ENCODE measurements at regions not wholly inside any gene's neighbourhood (a gene's known extent, or its start where the extent isn't known, plus 50 kb on each side); places are given as distances from the start of the nearest gene placed in this dataset.

- 100% methylated on average over 1 of the region's 1 CpG for WGBS (ENCODE audit: insufficient coverage)
- H2AFZ ChIP-seq (ENCODE audit: insufficient read depth, low read depth, low read length, poor library complexity, severe bottlenecking), result no peak overlapping the region
- intact Hi-C loops (cut with micrococcal nuclease), result no loop called here
- ATAC-seq (ENCODE audit: low read depth) (no peak), DNase-seq (no peak)
- no peak overlapping the region for H3K27ac ChIP-seq (ENCODE audit: low read length in 2 of 2)
- H3K79me2 ChIP-seq (ENCODE audit: control insufficient read depth, insufficient read depth, low read length), result no peaks in the 10 kb centered on the region
- no peaks in the 10 kb centered on the region for H3K27me3 Mint-ChIP-seq
- no peak overlapping the region for H3K4me3 ChIP-seq (ENCODE audit: control extremely low read depth in 1 of 5, extremely low read depth in 1 of 5, insufficient read depth in 1 of 5, low read depth in 2 of 5, low read length in 4 of 5)
- no peak overlapping the region for H3K9ac ChIP-seq (ENCODE audit: low read length)
- no peaks in the 10 kb centered on the region for H3K4me1 Mint-ChIP-seq
- H3K36me3 ChIP-seq (replicated peaks in 1 of 2; ENCODE audit: control extremely low read depth in 1 of 2, control insufficient read depth in 1 of 2, extremely low read depth in 1 of 2, insufficient read depth in 2 of 2, low read length in 1 of 2), result no peaks in the 10 kb centered on the region
- no peak for TF ChIP-seq CTCF (IDR thresholded peaks at IDR 0.05)
- TF ChIP-seq EZH2 (IDR thresholded peaks at IDR 0.05; ENCODE audit: borderline replicate concordance, insufficient read depth, low read depth, low read length, poor library complexity, severe bottlenecking), result no peak
- H3K27me3 ChIP-seq (replicated peaks in 1 of 4; ENCODE audit: control extremely low read depth in 1 of 4, control insufficient read depth in 3 of 4, insufficient read depth in 4 of 4, low read length in 3 of 4), result no peaks in the 10 kb centered on the region
- H3K27ac Mint-ChIP-seq, result no peak overlapping the region
- ChIA-PET POLR2A (no interaction called here), CTCF (no interaction called here)
- no peaks in the 10 kb centered on the region for H3K9me3 Mint-ChIP-seq (ENCODE audit: insufficient read depth)
- no peaks in the 10 kb centered on the region for H4K20me1 ChIP-seq (ENCODE audit: control insufficient read depth, insufficient read depth, low read length, poor library complexity, severe bottlenecking)
- H3K9me3 ChIP-seq (ENCODE audit: control extremely low read depth in 1 of 3, control insufficient read depth in 2 of 3, insufficient read depth in 1 of 3, low read length in 2 of 3), result no peaks in the 10 kb centered on the region
- no peak overlapping the region for H3K4me2 ChIP-seq (replicated peaks; ENCODE audit: low read depth, low read length, poor library complexity, severe bottlenecking)
- H3K4me1 ChIP-seq (ENCODE audit: control insufficient read depth in 2 of 2, insufficient read depth in 2 of 2, low read length in 2 of 2), result no peaks in the 10 kb centered on the region
- no peak overlapping the region for H3K4me3 Mint-ChIP-seq
Observed at GRCh38 chr11:91859666-91860065, 365.0 kb upstream of the FAT3 start.

- Mint-ChIP-seq H3K27me3 (no peaks in the 10 kb centered on the region), H3K9me3 (ENCODE audit: insufficient read depth) (no peaks in the 10 kb centered on the region), H3K4me3 (no peak overlapping the region), H3K4me1 (no peaks in the 10 kb centered on the region), H3K27ac (no peak overlapping the region)
- WGBS (ENCODE audit: insufficient coverage), result no CpG with 5 or more reads among the region's 1 CpG
- H3K4me2 ChIP-seq (replicated peaks; ENCODE audit: low read depth, low read length, poor library complexity, severe bottlenecking), result no peak overlapping the region
- TF ChIP-seq CTCF (IDR thresholded peaks at IDR 0.05) (no peak), EZH2 (IDR thresholded peaks at IDR 0.05; ENCODE audit: borderline replicate concordance, insufficient read depth, low read depth, low read length, poor library complexity, severe bottlenecking) (no peak)
- no peak overlapping the region for H3K4me3 ChIP-seq (ENCODE audit: control extremely low read depth in 1 of 5, extremely low read depth in 1 of 5, insufficient read depth in 1 of 5, low read depth in 2 of 5, low read length in 4 of 5)
- intact Hi-C loops (cut with micrococcal nuclease), result no loop called here
- ATAC-seq (ENCODE audit: low read depth), result no peak
- no peaks in the 10 kb centered on the region for H3K4me1 ChIP-seq (ENCODE audit: control insufficient read depth in 2 of 2, insufficient read depth in 2 of 2, low read length in 2 of 2)
- no peaks in the 10 kb centered on the region for H3K79me2 ChIP-seq (ENCODE audit: control insufficient read depth, insufficient read depth, low read length)
- no peaks in the 10 kb centered on the region for H3K27me3 ChIP-seq (replicated peaks in 1 of 4; ENCODE audit: control extremely low read depth in 1 of 4, control insufficient read depth in 3 of 4, insufficient read depth in 4 of 4, low read length in 3 of 4)
- no peak overlapping the region for H3K27ac ChIP-seq (ENCODE audit: low read length in 2 of 2)
- H3K36me3 ChIP-seq (replicated peaks in 1 of 2; ENCODE audit: control extremely low read depth in 1 of 2, control insufficient read depth in 1 of 2, extremely low read depth in 1 of 2, insufficient read depth in 2 of 2, low read length in 1 of 2), result no peaks in the 10 kb centered on the region
- ChIA-PET POLR2A (no interaction called here), CTCF (no interaction called here)
- H2AFZ ChIP-seq (ENCODE audit: insufficient read depth, low read depth, low read length, poor library complexity, severe bottlenecking), result no peak overlapping the region
- no peak for DNase-seq
- no peaks in the 10 kb centered on the region for H4K20me1 ChIP-seq (ENCODE audit: control insufficient read depth, insufficient read depth, low read length, poor library complexity, severe bottlenecking)
- no peak overlapping the region for H3K9ac ChIP-seq (ENCODE audit: low read length)
- no peaks in the 10 kb centered on the region for H3K9me3 ChIP-seq (ENCODE audit: control extremely low read depth in 1 of 3, control insufficient read depth in 2 of 3, insufficient read depth in 1 of 3, low read length in 2 of 3)
Observed at GRCh38 chr11:91857179-91857578, 367.4 kb upstream of the FAT3 start.
